Fibroblast of mammary gland (primary cell): ENCODE measurements at regions not wholly inside any gene's neighbourhood (a gene's known extent, or its start where the extent isn't known, plus 50 kb on each side); places are given as distances from the start of the nearest gene placed in this dataset.

Experiments used
- DNase-seq: peaks from one replicate; pipeline ENCODE4 v3.0.0-alpha.2; 2010; ENCODE audit warnings: low read depth
- H3K4me3 ChIP-seq: 2 replicates; pipeline ENCODE4 v1.5.1; 2011; ENCODE audit warnings: low read depth, mild to moderate bottlenecking, low read length, moderate library complexity; ENCODE audit not compliant: control insufficient read depth
- TF ChIP-seq, protein P1 (sequence below): conservative IDR thresholded peaks from 2 replicates; pipeline ENCODE4 v1.5.1; 2011; ENCODE audit warnings: low read depth, low read length, inconsistent platforms; ENCODE audit not compliant: control insufficient read depth, insufficient read depth

DNA sequence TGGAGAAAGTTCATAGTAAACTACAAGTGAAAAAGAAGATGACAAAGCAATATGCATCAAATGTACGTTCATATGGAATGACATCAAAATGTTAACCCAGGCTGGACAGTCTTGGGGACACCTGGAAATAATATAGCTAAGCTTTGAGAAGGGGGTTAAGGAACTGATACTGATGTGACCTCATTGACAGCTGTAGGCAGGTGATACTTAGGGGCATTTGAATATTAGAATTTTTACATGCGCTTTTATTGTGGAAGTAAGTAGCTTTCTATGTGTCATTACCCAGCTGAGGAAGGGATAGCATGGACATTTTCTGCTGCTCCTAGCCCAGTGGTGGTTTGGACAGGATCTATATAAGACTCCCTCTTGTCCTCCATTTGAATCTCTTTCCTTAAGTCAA, 299.7 kb downstream of the CWC27 start:
- TF ChIP-seq, protein P1, sequence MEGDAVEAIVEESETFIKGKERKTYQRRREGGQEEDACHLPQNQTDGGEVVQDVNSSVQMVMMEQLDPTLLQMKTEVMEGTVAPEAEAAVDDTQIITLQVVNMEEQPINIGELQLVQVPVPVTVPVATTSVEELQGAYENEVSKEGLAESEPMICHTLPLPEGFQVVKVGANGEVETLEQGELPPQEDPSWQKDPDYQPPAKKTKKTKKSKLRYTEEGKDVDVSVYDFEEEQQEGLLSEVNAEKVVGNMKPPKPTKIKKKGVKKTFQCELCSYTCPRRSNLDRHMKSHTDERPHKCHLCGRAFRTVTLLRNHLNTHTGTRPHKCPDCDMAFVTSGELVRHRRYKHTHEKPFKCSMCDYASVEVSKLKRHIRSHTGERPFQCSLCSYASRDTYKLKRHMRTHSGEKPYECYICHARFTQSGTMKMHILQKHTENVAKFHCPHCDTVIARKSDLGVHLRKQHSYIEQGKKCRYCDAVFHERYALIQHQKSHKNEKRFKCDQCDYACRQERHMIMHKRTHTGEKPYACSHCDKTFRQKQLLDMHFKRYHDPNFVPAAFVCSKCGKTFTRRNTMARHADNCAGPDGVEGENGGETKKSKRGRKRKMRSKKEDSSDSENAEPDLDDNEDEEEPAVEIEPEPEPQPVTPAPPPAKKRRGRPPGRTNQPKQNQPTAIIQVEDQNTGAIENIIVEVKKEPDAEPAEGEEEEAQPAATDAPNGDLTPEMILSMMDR = no peak
- no peak for DNase-seq

GRCh38 chr5:65070026-65070425, 301.3 kb downstream of the CWC27 start:
- no peak overlapping the region for H3K4me3 ChIP-seq
- no peak for DNase-seq
- TF ChIP-seq, protein P1 = no peak

More for the DNA sequence above, 299.7 kb downstream of the CWC27 start:
- H3K4me3 ChIP-seq = no peak overlapping the region

GRCh38 chr5:65072850-65073249, 304.1 kb downstream of the CWC27 start:
- H3K4me3 ChIP-seq = no peak overlapping the region
- no peak for DNase-seq
- TF ChIP-seq, protein P1 = no peak

DNA sequence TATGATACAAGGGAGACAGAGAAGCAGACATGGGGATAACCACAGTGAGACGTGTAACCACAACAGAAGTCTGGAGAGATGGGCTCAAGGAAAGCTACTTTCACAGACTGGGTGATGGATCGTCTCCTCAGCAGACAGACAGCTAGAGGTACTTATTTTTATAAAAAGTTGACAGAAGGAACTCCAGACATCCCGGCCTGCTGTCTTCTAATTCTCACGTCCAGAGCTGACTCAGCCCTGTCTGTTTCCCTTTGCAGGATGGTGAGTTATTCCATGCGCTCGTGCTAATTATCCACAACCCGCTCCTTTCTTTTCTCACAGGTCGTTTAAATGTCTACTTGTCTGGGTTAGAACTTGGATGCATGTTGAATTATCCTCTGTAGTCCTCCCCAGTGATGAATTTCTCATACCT, 304.5 kb downstream of the CWC27 start:
- TF ChIP-seq, protein P1 = no peak
- DNase-seq = peak; percentile 18
- H3K4me3 ChIP-seq = no peak overlapping the region

DNA sequence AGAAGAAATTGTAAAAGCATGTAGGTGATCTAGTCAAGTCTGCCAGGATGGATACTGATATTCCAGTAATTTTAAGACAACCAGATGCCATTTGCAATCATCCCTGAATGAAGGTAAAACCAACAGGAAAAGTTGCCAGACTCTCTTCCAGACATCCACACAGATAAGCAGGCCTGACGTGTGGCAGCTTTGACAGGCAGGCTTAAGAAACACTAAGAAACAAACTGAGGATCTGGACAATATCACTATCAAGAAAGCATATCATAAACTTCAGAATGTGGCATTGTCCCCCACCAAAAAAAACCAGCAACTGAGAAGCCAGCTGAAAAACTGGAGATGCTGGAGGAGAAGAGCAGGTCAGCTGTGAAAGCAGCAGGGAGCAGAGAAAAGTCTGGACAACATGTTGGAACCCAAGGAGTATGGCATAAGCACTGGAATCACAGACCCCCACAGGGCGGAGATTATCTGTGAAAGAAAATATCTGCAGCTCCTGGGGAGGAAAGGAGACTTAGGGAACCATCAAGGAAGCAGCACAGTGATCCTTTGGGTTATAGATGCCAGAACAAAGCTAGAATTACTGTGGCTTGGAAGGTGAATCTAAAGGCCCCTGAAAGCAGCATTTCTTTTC, 307.0 kb downstream of the CWC27 start:
- DNase-seq = no peak
- no peak overlapping the region for H3K4me3 ChIP-seq
- TF ChIP-seq, protein P1 = no peak

GRCh38 chr5:65076251-65076869, 307.6 kb downstream of the CWC27 start:
- peak; percentile 82 for DNase-seq
- TF ChIP-seq, protein P1 = peak; percentile 39
- H3K4me3 ChIP-seq = no peak overlapping the region
